Gastroesophageal sphincter (tissue), 3 donors: ENCODE measurements at regions not wholly inside any gene's neighbourhood (a gene's known extent, or its start where the extent isn't known, plus 50 kb on each side); places are given as distances from the start of the nearest gene placed in this dataset.

ENCODE experiments used
- POLR2AphosphoS5 ChIP-seq: sonication (generic); formaldehyde crosslinking; IDR thresholded peaks from one replicate; pipeline ENCODE4 v1.6.1; 2017; ENCODE audit warnings: antibody characterized with exemption
- TF ChIP-seq, protein P1 (sequence below), 4 experiments: fragments of 200-600 bp in 2 of 4; fragments of 450-650 bp in 2 of 4; sonication (generic) in 1 of 4; IDR thresholded peaks; one replicate each; pipeline ENCODE4 v1.5.1; 2017 to 2019; ENCODE audit warnings: antibody characterized with exemption in 4 of 4, mild to moderate bottlenecking in 2 of 4, moderate library complexity in 2 of 4

- TF ChIP-seq, protein P1, sequence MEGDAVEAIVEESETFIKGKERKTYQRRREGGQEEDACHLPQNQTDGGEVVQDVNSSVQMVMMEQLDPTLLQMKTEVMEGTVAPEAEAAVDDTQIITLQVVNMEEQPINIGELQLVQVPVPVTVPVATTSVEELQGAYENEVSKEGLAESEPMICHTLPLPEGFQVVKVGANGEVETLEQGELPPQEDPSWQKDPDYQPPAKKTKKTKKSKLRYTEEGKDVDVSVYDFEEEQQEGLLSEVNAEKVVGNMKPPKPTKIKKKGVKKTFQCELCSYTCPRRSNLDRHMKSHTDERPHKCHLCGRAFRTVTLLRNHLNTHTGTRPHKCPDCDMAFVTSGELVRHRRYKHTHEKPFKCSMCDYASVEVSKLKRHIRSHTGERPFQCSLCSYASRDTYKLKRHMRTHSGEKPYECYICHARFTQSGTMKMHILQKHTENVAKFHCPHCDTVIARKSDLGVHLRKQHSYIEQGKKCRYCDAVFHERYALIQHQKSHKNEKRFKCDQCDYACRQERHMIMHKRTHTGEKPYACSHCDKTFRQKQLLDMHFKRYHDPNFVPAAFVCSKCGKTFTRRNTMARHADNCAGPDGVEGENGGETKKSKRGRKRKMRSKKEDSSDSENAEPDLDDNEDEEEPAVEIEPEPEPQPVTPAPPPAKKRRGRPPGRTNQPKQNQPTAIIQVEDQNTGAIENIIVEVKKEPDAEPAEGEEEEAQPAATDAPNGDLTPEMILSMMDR (IDR thresholded peaks at IDR 0.05), result no peak
- no peak for TF ChIP-seq POLR2AphosphoS5
These were observed 1563.6 kb downstream of the OLFM4 start for GRCh38 chr13:54592201-54592600.
